WTC11 (cell line): ENCODE measurements at regions not wholly inside any gene's neighbourhood (a gene's known extent, or its start where the extent isn't known, plus 50 kb on each side); places are given as distances from the start of the nearest gene placed in this dataset.

Experiments
- CREB1 ChIP-seq: sonication (generic); formaldehyde crosslinking; IDR thresholded peaks from 2 replicates; pipeline ENCODE4 v1.8.0; 2023; ENCODE audit warnings: mild to moderate bottlenecking, missing genetic modification reagents
- ESRRA ChIP-seq: sonication (generic); formaldehyde crosslinking; IDR thresholded peaks from 2 replicates; pipeline ENCODE4 v1.8.1; 2022; ENCODE audit warnings: mild to moderate bottlenecking, missing genetic modification reagents, borderline replicate concordance
- TF ChIP-seq, protein P1 (sequence below): fragments of 200-600 bp; IDR thresholded peaks from 2 replicates; pipeline ENCODE4 v1.8.0; 2022; ENCODE audit warnings: antibody characterized with exemption
- TF ChIP-seq, protein P2 (sequence below): sonication (generic); formaldehyde crosslinking; IDR thresholded peaks from 2 replicates; pipeline ENCODE4 v1.8.0; 2022; ENCODE audit warnings: mild to moderate bottlenecking, missing genetic modification reagents

DNA sequence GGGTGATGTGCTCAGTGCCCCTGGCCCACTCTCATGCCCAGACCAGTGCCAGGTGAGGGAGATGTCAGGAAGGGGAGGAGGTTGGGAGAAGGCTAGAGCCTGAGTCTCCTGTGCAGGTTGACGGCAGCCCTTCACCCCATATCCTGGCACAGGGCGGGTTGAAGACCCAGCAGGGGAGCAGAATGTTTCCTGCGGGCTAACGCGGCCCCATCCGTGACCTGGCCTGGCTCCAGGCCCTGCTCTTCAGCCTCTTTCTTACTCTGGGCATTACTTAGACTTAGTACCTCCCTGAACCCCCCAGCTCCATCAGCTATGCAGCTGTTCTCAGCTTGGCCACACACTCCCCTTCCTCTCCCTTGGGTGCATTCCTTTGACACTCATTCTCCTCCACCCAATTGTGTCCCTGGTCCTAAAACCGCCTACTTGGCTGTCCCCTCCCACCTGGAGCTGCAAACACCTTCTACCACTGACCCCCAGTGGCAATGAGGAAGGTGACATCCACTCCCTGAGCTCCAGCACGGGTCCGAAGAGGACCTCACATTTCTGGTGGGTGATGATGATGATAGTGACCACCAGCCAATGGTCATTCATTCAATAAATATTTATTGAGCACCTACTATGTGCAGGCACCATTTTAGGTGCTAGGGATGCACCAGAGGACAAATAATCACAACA is 179.0 kb downstream of the PTPRU start:
- TF ChIP-seq, protein P1, sequence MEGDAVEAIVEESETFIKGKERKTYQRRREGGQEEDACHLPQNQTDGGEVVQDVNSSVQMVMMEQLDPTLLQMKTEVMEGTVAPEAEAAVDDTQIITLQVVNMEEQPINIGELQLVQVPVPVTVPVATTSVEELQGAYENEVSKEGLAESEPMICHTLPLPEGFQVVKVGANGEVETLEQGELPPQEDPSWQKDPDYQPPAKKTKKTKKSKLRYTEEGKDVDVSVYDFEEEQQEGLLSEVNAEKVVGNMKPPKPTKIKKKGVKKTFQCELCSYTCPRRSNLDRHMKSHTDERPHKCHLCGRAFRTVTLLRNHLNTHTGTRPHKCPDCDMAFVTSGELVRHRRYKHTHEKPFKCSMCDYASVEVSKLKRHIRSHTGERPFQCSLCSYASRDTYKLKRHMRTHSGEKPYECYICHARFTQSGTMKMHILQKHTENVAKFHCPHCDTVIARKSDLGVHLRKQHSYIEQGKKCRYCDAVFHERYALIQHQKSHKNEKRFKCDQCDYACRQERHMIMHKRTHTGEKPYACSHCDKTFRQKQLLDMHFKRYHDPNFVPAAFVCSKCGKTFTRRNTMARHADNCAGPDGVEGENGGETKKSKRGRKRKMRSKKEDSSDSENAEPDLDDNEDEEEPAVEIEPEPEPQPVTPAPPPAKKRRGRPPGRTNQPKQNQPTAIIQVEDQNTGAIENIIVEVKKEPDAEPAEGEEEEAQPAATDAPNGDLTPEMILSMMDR = no peak
- TF ChIP-seq, protein P2, sequence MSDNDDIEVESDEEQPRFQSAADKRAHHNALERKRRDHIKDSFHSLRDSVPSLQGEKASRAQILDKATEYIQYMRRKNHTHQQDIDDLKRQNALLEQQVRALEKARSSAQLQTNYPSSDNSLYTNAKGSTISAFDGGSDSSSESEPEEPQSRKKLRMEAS (CRISPR knock-in tag) = no peak
- TF ChIP-seq CREB1 (CRISPR knock-in tag) (no peak), ESRRA (CRISPR knock-in tag) (no peak)
